Panc1 (cell line): ENCODE measurements at regions not wholly inside any gene's neighbourhood (a gene's known extent, or its start where the extent isn't known, plus 50 kb on each side); places are given as distances from the start of the nearest gene placed in this dataset.

Experiments used
- ATAC-seq: fragments of 200-7000 bp; cut with Tn5 transposase; 2 replicates; pipeline ENCODE4 v1.9.1; 2020; ENCODE audit warnings: mild to moderate bottlenecking, moderate library complexity
- BruUV-seq: library from RNA; stranded (reverse); fragments of 400-500 nt; replicated peaks from 2 replicates; lab custom pipeline; 2021; lab: Mats Ljungman, UMichigan
- CTCF ChIA-PET: fragments of 300-600 bp; sonication (Branson Sonifier 250); formaldehyde crosslinking; loops from one replicate; lab custom pipeline; 2022; ENCODE audit warnings: antibody characterized with exemption; lab: Charles Lee
- POLR2A ChIA-PET: fragments of 300-600 bp; sonication (Branson Sonifier 250); formaldehyde crosslinking; loops from one replicate; lab custom pipeline; 2022; ENCODE audit warnings: antibody characterized with exemption; lab: Charles Lee
- DNase-seq: peaks from one replicate; pipeline ENCODE4 v3.0.0-alpha.2; 2010; ENCODE audit warnings: low read depth, low spot score
- H3K27ac ChIP-seq: 2 replicates; pipeline ENCODE4 v1.5.1; 2011; ENCODE audit warnings: mild to moderate bottlenecking, low read length, inconsistent platforms
- H3K27me3 ChIP-seq: fragments of 200-500 bp; sonication (Bioruptor generic); 2 replicates; pipeline ENCODE4 v1.6.0; 2014; ENCODE audit warnings: low read length, inconsistent platforms; ENCODE audit not compliant: control insufficient read depth, insufficient read depth
- H3K36me3 ChIP-seq: fragments of 200-500 bp; sonication (Bioruptor generic); 2 replicates; pipeline ENCODE4 v1.5.1; 2014; ENCODE audit warnings: inconsistent platforms, mild to moderate bottlenecking, low read length, moderate library complexity; ENCODE audit not compliant: control insufficient read depth, insufficient read depth
- H3K4me1 ChIP-seq: 2 replicates; pipeline ENCODE4 v1.5.1; 2011; ENCODE audit warnings: inconsistent platforms, mild to moderate bottlenecking, low read length, moderate library complexity; ENCODE audit not compliant: control insufficient read depth, insufficient read depth
- H3K4me3 ChIP-seq, 2 experiments: 2 replicates each; pipeline ENCODE4 v1.5.1; 2011 to 2012; ENCODE audit warnings: low read depth in 2 of 2, low read length in 2 of 2, mild to moderate bottlenecking in 2 of 2, inconsistent platforms in 1 of 2, moderate library complexity in 1 of 2
- H3K9me3 ChIP-seq: fragments of 200-500 bp; sonication (Bioruptor generic); 2 replicates; pipeline ENCODE4 v1.5.1; 2014; ENCODE audit warnings: low read depth, mild to moderate bottlenecking, inconsistent platforms, low read length, moderate library complexity; ENCODE audit not compliant: control insufficient read depth, insufficient read depth
- CTCF ChIP-seq: fragments of 450-650 bp; IDR thresholded peaks from 2 replicates; pipeline ENCODE4 v1.5.1; 2017; ENCODE audit warnings: mild to moderate bottlenecking
- POLR2AphosphoS5 ChIP-seq: IDR thresholded peaks from 2 replicates; pipeline ENCODE4 v1.6.1; 2012; ENCODE audit warnings: mild to moderate bottlenecking, low read depth, low read length, moderate library complexity
- SIN3A ChIP-seq: IDR thresholded peaks from 2 replicates; pipeline ENCODE4 v1.6.1; 2012; ENCODE audit warnings: low read depth, mild to moderate bottlenecking, low read length, moderate library complexity, borderline replicate concordance; ENCODE audit not compliant: insufficient read depth
- TCF7L2 ChIP-seq: IDR thresholded peaks from 2 replicates; pipeline ENCODE4 v1.6.1; 2011; ENCODE audit warnings: mild to moderate bottlenecking, low read depth, low read length, inconsistent platforms
- in situ Hi-C: cut with HindIII; loops from 2 replicates; pipeline ENCODE4 v1.10.0; 2016; ENCODE audit warnings: low sequenced_read_pairs, low pct_unique_long_range_greater_than_20kb
- intact Hi-C: fragments of 100-400 bp; cut with micrococcal nuclease; formaldehyde crosslinking; loops from one replicate; pipeline ENCODE4 v1.10.0; 2022; ENCODE audit not compliant: unreplicated experiment
- TF ChIP-seq, protein P1 (sequence below), 2 experiments: IDR thresholded peaks; 2 replicates each; pipeline ENCODE4 v1.6.1; 2011 to 2012; ENCODE audit warnings: low read depth in 2 of 2, control low read depth in 1 of 2, low read length in 1 of 2, mild to moderate bottlenecking in 1 of 2, moderate library complexity in 1 of 2; ENCODE audit not compliant: insufficient read depth in 1 of 2

GRCh38 chr5:11973469-11973868 is 69.2 kb upstream of the CTNND2 start:
- no TSS peak for BruUV-seq
- intact Hi-C loops: no loop called here
- DNase-seq (no peak), ATAC-seq (no peak)
- CTCF ChIA-PET: no interaction called here
- no peaks in the 10 kb centered on the region for H3K4me1 ChIP-seq
- no peak overlapping the region for H3K4me3 ChIP-seq
- no peak for TF ChIP-seq CTCF
- TF ChIP-seq TCF7L2: no peak
- no peak for TF ChIP-seq SIN3A
- TF ChIP-seq, protein P1, sequence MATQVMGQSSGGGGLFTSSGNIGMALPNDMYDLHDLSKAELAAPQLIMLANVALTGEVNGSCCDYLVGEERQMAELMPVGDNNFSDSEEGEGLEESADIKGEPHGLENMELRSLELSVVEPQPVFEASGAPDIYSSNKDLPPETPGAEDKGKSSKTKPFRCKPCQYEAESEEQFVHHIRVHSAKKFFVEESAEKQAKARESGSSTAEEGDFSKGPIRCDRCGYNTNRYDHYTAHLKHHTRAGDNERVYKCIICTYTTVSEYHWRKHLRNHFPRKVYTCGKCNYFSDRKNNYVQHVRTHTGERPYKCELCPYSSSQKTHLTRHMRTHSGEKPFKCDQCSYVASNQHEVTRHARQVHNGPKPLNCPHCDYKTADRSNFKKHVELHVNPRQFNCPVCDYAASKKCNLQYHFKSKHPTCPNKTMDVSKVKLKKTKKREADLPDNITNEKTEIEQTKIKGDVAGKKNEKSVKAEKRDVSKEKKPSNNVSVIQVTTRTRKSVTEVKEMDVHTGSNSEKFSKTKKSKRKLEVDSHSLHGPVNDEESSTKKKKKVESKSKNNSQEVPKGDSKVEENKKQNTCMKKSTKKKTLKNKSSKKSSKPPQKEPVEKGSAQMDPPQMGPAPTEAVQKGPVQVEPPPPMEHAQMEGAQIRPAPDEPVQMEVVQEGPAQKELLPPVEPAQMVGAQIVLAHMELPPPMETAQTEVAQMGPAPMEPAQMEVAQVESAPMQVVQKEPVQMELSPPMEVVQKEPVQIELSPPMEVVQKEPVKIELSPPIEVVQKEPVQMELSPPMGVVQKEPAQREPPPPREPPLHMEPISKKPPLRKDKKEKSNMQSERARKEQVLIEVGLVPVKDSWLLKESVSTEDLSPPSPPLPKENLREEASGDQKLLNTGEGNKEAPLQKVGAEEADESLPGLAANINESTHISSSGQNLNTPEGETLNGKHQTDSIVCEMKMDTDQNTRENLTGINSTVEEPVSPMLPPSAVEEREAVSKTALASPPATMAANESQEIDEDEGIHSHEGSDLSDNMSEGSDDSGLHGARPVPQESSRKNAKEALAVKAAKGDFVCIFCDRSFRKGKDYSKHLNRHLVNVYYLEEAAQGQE (IDR thresholded peaks at IDR 0.05; ENCODE audit: insufficient read depth in 1 of 2, low read depth in 2 of 2, low read length in 1 of 2): no peak
- no peak for TF ChIP-seq POLR2AphosphoS5
- no peaks in the 10 kb centered on the region for H3K9me3 ChIP-seq
- no peaks in the 10 kb centered on the region for H3K27me3 ChIP-seq
- no peak overlapping the region for H3K27ac ChIP-seq
- H3K36me3 ChIP-seq: no peaks in the 10 kb centered on the region
- in situ Hi-C loops: no loop called here
- POLR2A ChIA-PET: no interaction called here

- Histone ChIP-seq H3K27me3 (no peaks in the 10 kb centered on the region; the same call in 1 of the 2 replicates), H3K4me3 (no peak overlapping the region), H3K36me3 (no peaks in the 10 kb centered on the region), H3K27ac (no peak overlapping the region), H3K9me3 (no peaks in the 10 kb centered on the region), H3K4me1 (no peaks in the 10 kb centered on the region)
- in situ Hi-C loops (no loop called here), intact Hi-C loops (no loop called here)
- no peak for DNase-seq
- no peak for ATAC-seq
- CTCF ChIA-PET: no interaction called here
- TF ChIP-seq CTCF (no peak), SIN3A (no peak), POLR2AphosphoS5 (no peak), TCF7L2 (no peak)
- TF ChIP-seq, protein P1 (IDR thresholded peaks at IDR 0.05; ENCODE audit: insufficient read depth in 1 of 2, low read depth in 2 of 2, low read length in 1 of 2): no peak
- BruUV-seq: no TSS peak
- POLR2A ChIA-PET: no interaction called here
These were observed 59.0 kb upstream of the CTNND2 start for GRCh38 chr5:11963227-11963626.
